ENCODE measurements at regions not wholly inside any gene's neighbourhood (a gene's known extent, or its start where the extent isn't known, plus 50 kb on each side); places are given as distances from the start of the nearest gene placed in this dataset.

- TF ChIP-seq, protein P1, sequence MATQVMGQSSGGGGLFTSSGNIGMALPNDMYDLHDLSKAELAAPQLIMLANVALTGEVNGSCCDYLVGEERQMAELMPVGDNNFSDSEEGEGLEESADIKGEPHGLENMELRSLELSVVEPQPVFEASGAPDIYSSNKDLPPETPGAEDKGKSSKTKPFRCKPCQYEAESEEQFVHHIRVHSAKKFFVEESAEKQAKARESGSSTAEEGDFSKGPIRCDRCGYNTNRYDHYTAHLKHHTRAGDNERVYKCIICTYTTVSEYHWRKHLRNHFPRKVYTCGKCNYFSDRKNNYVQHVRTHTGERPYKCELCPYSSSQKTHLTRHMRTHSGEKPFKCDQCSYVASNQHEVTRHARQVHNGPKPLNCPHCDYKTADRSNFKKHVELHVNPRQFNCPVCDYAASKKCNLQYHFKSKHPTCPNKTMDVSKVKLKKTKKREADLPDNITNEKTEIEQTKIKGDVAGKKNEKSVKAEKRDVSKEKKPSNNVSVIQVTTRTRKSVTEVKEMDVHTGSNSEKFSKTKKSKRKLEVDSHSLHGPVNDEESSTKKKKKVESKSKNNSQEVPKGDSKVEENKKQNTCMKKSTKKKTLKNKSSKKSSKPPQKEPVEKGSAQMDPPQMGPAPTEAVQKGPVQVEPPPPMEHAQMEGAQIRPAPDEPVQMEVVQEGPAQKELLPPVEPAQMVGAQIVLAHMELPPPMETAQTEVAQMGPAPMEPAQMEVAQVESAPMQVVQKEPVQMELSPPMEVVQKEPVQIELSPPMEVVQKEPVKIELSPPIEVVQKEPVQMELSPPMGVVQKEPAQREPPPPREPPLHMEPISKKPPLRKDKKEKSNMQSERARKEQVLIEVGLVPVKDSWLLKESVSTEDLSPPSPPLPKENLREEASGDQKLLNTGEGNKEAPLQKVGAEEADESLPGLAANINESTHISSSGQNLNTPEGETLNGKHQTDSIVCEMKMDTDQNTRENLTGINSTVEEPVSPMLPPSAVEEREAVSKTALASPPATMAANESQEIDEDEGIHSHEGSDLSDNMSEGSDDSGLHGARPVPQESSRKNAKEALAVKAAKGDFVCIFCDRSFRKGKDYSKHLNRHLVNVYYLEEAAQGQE (IDR thresholded peaks at IDR 0.05; ENCODE audit: borderline replicate concordance): no peak
- no peak for TF ChIP-seq RAD21 (conservative IDR thresholded peaks at IDR 0.05)
- no peak for TF ChIP-seq MXI1 (conservative IDR thresholded peaks at IDR 0.05; ENCODE audit: poor library complexity, severe bottlenecking)
- no peak for TF ChIP-seq TAF1 (IDR thresholded peaks at IDR 0.05; ENCODE audit: low read depth)
- no peak for TF ChIP-seq SMC3 (conservative IDR thresholded peaks at IDR 0.05; ENCODE audit: poor library complexity)
- no peaks in the 10 kb centered on the region for H3K9me2 ChIP-seq (ENCODE audit: insufficient read depth, low read length)
- H3K9ac ChIP-seq (ENCODE audit: low read length): no peak overlapping the region
- H3K4me3 ChIP-seq (ENCODE audit: low read length): no peak overlapping the region
- H4K20me1 ChIP-seq (ENCODE audit: insufficient read depth): no peaks in the 10 kb centered on the region
- H3F3A ChIP-seq (ENCODE audit: insufficient read depth, low read length, poor library complexity, severe bottlenecking): no peaks in the 10 kb centered on the region
- no peak overlapping the region for H3K4me2 ChIP-seq (ENCODE audit: low read length)
- H3K36me3 ChIP-seq (ENCODE audit: insufficient read depth, low read length): no peaks in the 10 kb centered on the region
- no peak overlapping the region for H3K27ac ChIP-seq (ENCODE audit: low read length)
- H3K79me2 ChIP-seq (replicated peaks; ENCODE audit: insufficient read depth, low read length): no peaks in the 10 kb centered on the region
- no peaks in the 10 kb centered on the region for H3K9me3 ChIP-seq (ENCODE audit: low read length)
- H3K27me3 ChIP-seq (ENCODE audit: insufficient read depth, low read depth, low read length): no peaks in the 10 kb centered on the region
- no peak overlapping the region for H2AFZ ChIP-seq (ENCODE audit: low read depth, low read length)
Observed at GRCh38 chr15:61755467-61755866, 304.8 kb downstream of the VPS13C start.

DNA sequence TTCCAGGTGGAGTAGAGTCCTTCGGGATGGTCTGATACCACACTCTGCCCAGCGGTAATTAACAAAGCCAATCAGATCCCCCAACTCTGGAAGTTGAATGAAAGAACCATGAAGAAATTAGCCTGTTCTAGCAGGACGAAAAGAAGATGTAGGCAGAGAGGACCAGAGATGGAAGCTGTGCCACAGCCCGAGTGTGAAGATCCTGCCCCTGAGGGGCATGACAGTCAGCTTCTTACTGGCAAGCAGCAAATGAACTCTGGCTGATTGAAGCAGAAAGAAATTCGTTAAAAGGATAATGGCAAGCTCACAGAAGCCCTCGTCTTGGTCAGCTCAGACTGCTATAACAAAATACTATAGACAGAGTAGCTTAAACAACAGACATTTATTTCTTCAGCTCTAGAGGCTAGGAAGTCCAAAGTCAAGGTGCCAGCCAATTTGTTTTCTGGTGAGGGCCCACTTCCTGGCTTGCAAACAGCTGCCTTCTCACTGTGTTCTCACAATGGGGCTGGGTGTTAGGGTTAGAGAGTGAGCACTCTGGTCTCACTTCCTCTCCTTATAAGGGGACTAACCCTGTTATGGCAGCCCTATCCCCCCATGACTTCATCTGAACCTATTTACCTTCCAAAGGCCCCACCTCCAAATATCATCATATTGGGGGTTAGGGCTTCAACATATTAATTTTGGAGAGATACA lies 307.1 kb downstream of the VPS13C start:
- Histone ChIP-seq H2AFZ (ENCODE audit: low read depth, low read length) (no peak overlapping the region), H3K27me3 (ENCODE audit: insufficient read depth, low read depth, low read length) (no peaks in the 10 kb centered on the region)

DNA sequence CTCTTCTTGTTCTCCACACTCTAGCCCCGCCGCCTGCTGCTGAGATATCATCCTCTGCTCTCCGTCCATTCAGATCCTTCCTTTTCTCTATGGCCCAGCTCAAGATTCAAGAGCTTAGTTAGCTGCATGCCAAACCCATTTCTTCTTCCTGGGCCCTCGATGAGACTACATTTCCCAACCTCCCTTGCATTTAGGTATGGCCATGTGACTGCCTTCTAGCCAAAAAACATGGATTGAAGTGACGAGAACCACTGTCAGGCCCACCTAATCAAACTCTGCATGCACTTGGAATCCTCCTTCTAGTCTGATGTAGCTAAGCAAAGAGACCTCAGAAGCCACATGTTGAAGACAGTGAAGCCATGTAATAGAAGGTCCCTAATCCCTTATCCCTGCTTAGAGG lies 308.2 kb downstream of the VPS13C start:
- no peaks in the 10 kb centered on the region for H3F3A ChIP-seq (ENCODE audit: insufficient read depth, low read length, poor library complexity, severe bottlenecking)
- H2AFZ ChIP-seq (ENCODE audit: low read depth, low read length): no peak overlapping the region
- H3K79me2 ChIP-seq (replicated peaks; ENCODE audit: insufficient read depth, low read length): no peaks in the 10 kb centered on the region
- H3K27ac ChIP-seq (ENCODE audit: low read length): no peak overlapping the region
- no peaks in the 10 kb centered on the region for H3K27me3 ChIP-seq (ENCODE audit: insufficient read depth, low read depth, low read length)
- no peak overlapping the region for H3K4me3 ChIP-seq (ENCODE audit: low read length)
- H3K9me2 ChIP-seq (ENCODE audit: insufficient read depth, low read length): no peaks in the 10 kb centered on the region
- no peaks in the 10 kb centered on the region for H3K36me3 ChIP-seq (ENCODE audit: insufficient read depth, low read length)
- H3K4me2 ChIP-seq (ENCODE audit: low read length): no peak overlapping the region
- H4K20me1 ChIP-seq (ENCODE audit: insufficient read depth): no peaks in the 10 kb centered on the region
- H3K9me3 ChIP-seq (ENCODE audit: low read length): no peaks in the 10 kb centered on the region
- no peak for TF ChIP-seq SMC3 (conservative IDR thresholded peaks at IDR 0.05; ENCODE audit: poor library complexity)
- no peak for TF ChIP-seq EP300 (conservative IDR thresholded peaks at IDR 0.05; ENCODE audit: poor library complexity, severe bottlenecking)
- H3K9ac ChIP-seq (ENCODE audit: low read length): no peak overlapping the region

More for the DNA sequence above, 307.1 kb downstream of the VPS13C start:
- Histone ChIP-seq H3K79me2 (replicated peaks; ENCODE audit: insufficient read depth, low read length) (no peaks in the 10 kb centered on the region), H3K9me2 (ENCODE audit: insufficient read depth, low read length) (no peaks in the 10 kb centered on the region), H3K9me3 (ENCODE audit: low read length) (no peaks in the 10 kb centered on the region), H3K36me3 (ENCODE audit: insufficient read depth, low read length) (no peaks in the 10 kb centered on the region), H3K27ac (ENCODE audit: low read length) (no peak overlapping the region), H3K4me2 (ENCODE audit: low read length) (no peak overlapping the region), H4K20me1 (ENCODE audit: insufficient read depth) (no peaks in the 10 kb centered on the region), H3K9ac (ENCODE audit: low read length) (no peak overlapping the region), H3F3A (ENCODE audit: insufficient read depth, low read length, poor library complexity, severe bottlenecking) (no peaks in the 10 kb centered on the region), H3K4me3 (ENCODE audit: low read length) (no peak overlapping the region)
- no peak for TF ChIP-seq POLR2AphosphoS5 (IDR thresholded peaks at IDR 0.05)

All from neural cell (in vitro differentiated cells).